ENCODE measurements at regions not wholly inside any gene's neighbourhood (a gene's known extent, or its start where the extent isn't known, plus 50 kb on each side); places are given as distances from the start of the nearest gene placed in this dataset.

GRCh38 chr21:24372506-24372905 lies 1234.8 kb downstream of the MRPL39 start:
- Histone ChIP-seq H3K9me3 (ENCODE audit: low read length) (no peaks in the 10 kb centered on the region), H3F3A (ENCODE audit: insufficient read depth, low read length, poor library complexity, severe bottlenecking) (no peaks in the 10 kb centered on the region), H3K36me3 (ENCODE audit: insufficient read depth, low read length) (no peaks in the 10 kb centered on the region), H3K9me2 (ENCODE audit: insufficient read depth, low read length) (no peaks in the 10 kb centered on the region), H4K20me1 (ENCODE audit: insufficient read depth) (no peaks in the 10 kb centered on the region), H3K9ac (ENCODE audit: low read length) (no peak overlapping the region), H3K79me2 (replicated peaks; ENCODE audit: insufficient read depth, low read length) (no peaks in the 10 kb centered on the region), H2AFZ (ENCODE audit: low read depth, low read length) (no peak overlapping the region), H3K4me2 (ENCODE audit: low read length) (no peak overlapping the region), H3K27ac (ENCODE audit: low read length) (no peak overlapping the region), H3K27me3 (ENCODE audit: insufficient read depth, low read depth, low read length) (no peaks in the 10 kb centered on the region), H3K4me3 (ENCODE audit: low read length) (no peak overlapping the region)
- no peak for TF ChIP-seq CTCF (IDR thresholded peaks at IDR 0.05; ENCODE audit: poor library complexity, severe bottlenecking)
- no peak for TF ChIP-seq SMC3 (conservative IDR thresholded peaks at IDR 0.05; ENCODE audit: poor library complexity)
- TF ChIP-seq MXI1 (conservative IDR thresholded peaks at IDR 0.05; ENCODE audit: poor library complexity, severe bottlenecking), result no peak
- TF ChIP-seq REST (IDR thresholded peaks at IDR 0.05; ENCODE audit: borderline replicate concordance), result no peak
- TF ChIP-seq EP300 (conservative IDR thresholded peaks at IDR 0.05; ENCODE audit: poor library complexity, severe bottlenecking), result no peak
- TF ChIP-seq POLR2AphosphoS5 (IDR thresholded peaks at IDR 0.05), result no peak
- no peak for TF ChIP-seq EZH2 (IDR thresholded peaks at IDR 0.05; ENCODE audit: borderline replicate concordance, insufficient read depth, low read length, poor library complexity, severe bottlenecking)
- no peak for TF ChIP-seq TAF1 (IDR thresholded peaks at IDR 0.05; ENCODE audit: low read depth)
- TF ChIP-seq RAD21 (conservative IDR thresholded peaks at IDR 0.05), result no peak

GRCh38 chr21:24369746-24370145 lies 1237.5 kb downstream of the MRPL39 start:
- H3K36me3 ChIP-seq (ENCODE audit: insufficient read depth, low read length), result no peaks in the 10 kb centered on the region
- no peak overlapping the region for H3K4me2 ChIP-seq (ENCODE audit: low read length)
- no peak overlapping the region for H3K9ac ChIP-seq (ENCODE audit: low read length)
- no peaks in the 10 kb centered on the region for H3K27me3 ChIP-seq (ENCODE audit: insufficient read depth, low read depth, low read length)
- no peak overlapping the region for H2AFZ ChIP-seq (ENCODE audit: low read depth, low read length)
- TF ChIP-seq EZH2 (IDR thresholded peaks at IDR 0.05; ENCODE audit: borderline replicate concordance, insufficient read depth, low read length, poor library complexity, severe bottlenecking), result no peak
- TF ChIP-seq SMC3 (conservative IDR thresholded peaks at IDR 0.05; ENCODE audit: poor library complexity), result no peak
- no peaks in the 10 kb centered on the region for H4K20me1 ChIP-seq (ENCODE audit: insufficient read depth)
- no peaks in the 10 kb centered on the region for H3F3A ChIP-seq (ENCODE audit: insufficient read depth, low read length, poor library complexity, severe bottlenecking)
- H3K4me3 ChIP-seq (ENCODE audit: low read length), result no peak overlapping the region
- H3K9me2 ChIP-seq (ENCODE audit: insufficient read depth, low read length), result no peaks in the 10 kb centered on the region
- H3K79me2 ChIP-seq (replicated peaks; ENCODE audit: insufficient read depth, low read length), result no peaks in the 10 kb centered on the region
- no peak overlapping the region for H3K27ac ChIP-seq (ENCODE audit: low read length)
- H3K9me3 ChIP-seq (ENCODE audit: low read length), result no peaks in the 10 kb centered on the region

DNA sequence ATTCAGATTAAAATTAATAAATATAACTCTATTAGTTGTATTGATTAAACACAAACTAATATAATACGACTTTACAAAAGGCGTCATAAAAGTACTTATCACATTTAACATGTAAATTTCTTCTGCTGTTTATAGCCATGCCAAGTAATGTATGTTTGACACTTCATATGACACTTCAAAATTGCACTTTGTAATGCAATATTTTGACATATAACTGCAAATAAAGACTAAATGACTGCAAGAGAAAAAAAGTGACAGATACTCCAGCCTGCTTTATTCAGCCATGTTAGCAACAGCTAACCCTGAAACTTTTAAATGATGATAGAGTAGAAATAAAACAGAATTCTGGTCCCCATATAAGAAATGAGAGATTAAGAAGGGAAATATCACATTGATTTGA lies 1238.0 kb downstream of the MRPL39 start:
- Histone ChIP-seq H3F3A (ENCODE audit: insufficient read depth, low read length, poor library complexity, severe bottlenecking) (no peaks in the 10 kb centered on the region), H3K36me3 (ENCODE audit: insufficient read depth, low read length) (no peaks in the 10 kb centered on the region), H3K27ac (ENCODE audit: low read length) (no peak overlapping the region), H3K9ac (ENCODE audit: low read length) (no peak overlapping the region), H3K4me2 (ENCODE audit: low read length) (no peak overlapping the region), H3K79me2 (replicated peaks; ENCODE audit: insufficient read depth, low read length) (no peaks in the 10 kb centered on the region), H3K4me3 (ENCODE audit: low read length) (no peak overlapping the region), H3K9me3 (ENCODE audit: low read length) (no peaks in the 10 kb centered on the region), H2AFZ (ENCODE audit: low read depth, low read length) (no peak overlapping the region), H3K27me3 (ENCODE audit: insufficient read depth, low read depth, low read length) (no peaks in the 10 kb centered on the region), H3K9me2 (ENCODE audit: insufficient read depth, low read length) (no peaks in the 10 kb centered on the region), H4K20me1 (ENCODE audit: insufficient read depth) (no peaks in the 10 kb centered on the region)
- TF ChIP-seq POLR2AphosphoS5 (IDR thresholded peaks at IDR 0.05) (peak; percentile 61), EP300 (conservative IDR thresholded peaks at IDR 0.05; ENCODE audit: poor library complexity, severe bottlenecking) (peak; percentile 56), REST (IDR thresholded peaks at IDR 0.05; ENCODE audit: borderline replicate concordance) (no peak)

All from neural cell (in vitro differentiated cells).